ENCODE measurements at regions not wholly inside any gene's neighbourhood (a gene's known extent, or its start where the extent isn't known, plus 50 kb on each side); places are given as distances from the start of the nearest gene placed in this dataset.
"Not testable (repeated sequence)": the region's sequence is repeated elsewhere in the genome, so short reads cannot be mapped to it uniquely, and the experiment has no call there.

- H3K36me3 ChIP-seq (ENCODE audit: control insufficient read depth, insufficient read depth, low read length) = no peaks in the 10 kb centered on the region
Measured at GRCh38 chr1:220450927-220451326, 77.0 kb upstream of the MARK1 start.

GRCh38 chr1:220448217-220448616, 79.7 kb upstream of the MARK1 start:
- WGBS, 2 experiments = 92 to 93% methylated on average over 4 of the region's 4 CpGs
- H3K4me1 ChIP-seq (ENCODE audit: control insufficient read depth, insufficient read depth, low read length) = no peaks in the 10 kb centered on the region
- H3K27me3 ChIP-seq (ENCODE audit: control insufficient read depth, insufficient read depth, low read length, poor library complexity, severe bottlenecking) = no peaks in the 10 kb centered on the region
- H3K9me3 ChIP-seq (ENCODE audit: control insufficient read depth, low read length) = no peaks in the 10 kb centered on the region
- H3K36me3 ChIP-seq (ENCODE audit: control insufficient read depth, insufficient read depth, low read length) = no peaks in the 10 kb centered on the region
- no peak overlapping the region for H3K27ac ChIP-seq (ENCODE audit: insufficient read depth, low read depth, low read length, poor library complexity, severe bottlenecking)
- H3K4me3 ChIP-seq (ENCODE audit: insufficient read depth, low read depth, low read length) = no peak overlapping the region

More at GRCh38 chr1:220450927-220451326, 77.0 kb upstream of the MARK1 start:
- H3K9me3 ChIP-seq (ENCODE audit: control insufficient read depth, low read length) = no peaks in the 10 kb centered on the region
- WGBS, 2 experiments = 84 to 89% methylated on average over 2 of the region's 2 CpGs
- no peak overlapping the region for H3K27ac ChIP-seq (ENCODE audit: insufficient read depth, low read depth, low read length, poor library complexity, severe bottlenecking)
- H3K4me1 ChIP-seq (ENCODE audit: control insufficient read depth, insufficient read depth, low read length) = no peaks in the 10 kb centered on the region
- H3K4me3 ChIP-seq (ENCODE audit: insufficient read depth, low read depth, low read length) = no peak overlapping the region
- no peaks in the 10 kb centered on the region for H3K27me3 ChIP-seq (ENCODE audit: control insufficient read depth, insufficient read depth, low read length, poor library complexity, severe bottlenecking)

- not testable (repeated sequence) for H3K27ac ChIP-seq (ENCODE audit: insufficient read depth, low read depth, low read length, poor library complexity, severe bottlenecking); H3K9me3 ChIP-seq (ENCODE audit: control insufficient read depth, low read length); H3K36me3 ChIP-seq (ENCODE audit: control insufficient read depth, insufficient read depth, low read length); H3K4me1 ChIP-seq (ENCODE audit: control insufficient read depth, insufficient read depth, low read length); H3K27me3 ChIP-seq (ENCODE audit: control insufficient read depth, insufficient read depth, low read length, poor library complexity, severe bottlenecking); H3K4me3 ChIP-seq (ENCODE audit: insufficient read depth, low read depth, low read length)
- WGBS, 2 experiments = 90 to 94% methylated on average over 3 of the region's 3 CpGs
Measured at GRCh38 chr1:220444586-220444985, 83.3 kb upstream of the MARK1 start.

- Histone ChIP-seq H3K4me3 (ENCODE audit: insufficient read depth, low read depth, low read length) (no peak overlapping the region), H3K36me3 (ENCODE audit: control insufficient read depth, insufficient read depth, low read length) (no peaks in the 10 kb centered on the region), H3K27ac (ENCODE audit: insufficient read depth, low read depth, low read length, poor library complexity, severe bottlenecking) (no peak overlapping the region), H3K4me1 (ENCODE audit: control insufficient read depth, insufficient read depth, low read length) (no peaks in the 10 kb centered on the region), H3K27me3 (ENCODE audit: control insufficient read depth, insufficient read depth, low read length, poor library complexity, severe bottlenecking) (no peaks in the 10 kb centered on the region), H3K9me3 (ENCODE audit: control insufficient read depth, low read length) (no peaks in the 10 kb centered on the region)
- 86 to 91% methylated on average over 3 of the region's 3 CpGs for WGBS, 2 experiments
Measured at GRCh38 chr1:220441211-220441610, 86.7 kb upstream of the MARK1 start.

GRCh38 chr1:220438741-220439140, 89.2 kb upstream of the MARK1 start:
- no peaks in the 10 kb centered on the region for H3K4me1 ChIP-seq (ENCODE audit: control insufficient read depth, insufficient read depth, low read length)
- WGBS, 2 experiments = 93 to 95% methylated on average over 2 of the region's 2 CpGs
- H3K27me3 ChIP-seq (ENCODE audit: control insufficient read depth, insufficient read depth, low read length, poor library complexity, severe bottlenecking) = no peaks in the 10 kb centered on the region
- no peak overlapping the region for H3K4me3 ChIP-seq (ENCODE audit: insufficient read depth, low read depth, low read length)
- no peaks in the 10 kb centered on the region for H3K36me3 ChIP-seq (ENCODE audit: control insufficient read depth, insufficient read depth, low read length)
- H3K9me3 ChIP-seq (ENCODE audit: control insufficient read depth, low read length) = no peaks in the 10 kb centered on the region
- no peak overlapping the region for H3K27ac ChIP-seq (ENCODE audit: insufficient read depth, low read depth, low read length, poor library complexity, severe bottlenecking)

- H3K27me3 ChIP-seq (ENCODE audit: control insufficient read depth, insufficient read depth, low read length, poor library complexity, severe bottlenecking) = no peaks in the 10 kb centered on the region
- no peak overlapping the region for H3K27ac ChIP-seq (ENCODE audit: insufficient read depth, low read depth, low read length, poor library complexity, severe bottlenecking)
- no peaks in the 10 kb centered on the region for H3K36me3 ChIP-seq (ENCODE audit: control insufficient read depth, insufficient read depth, low read length)
- no peak overlapping the region for H3K4me3 ChIP-seq (ENCODE audit: insufficient read depth, low read depth, low read length)
- WGBS, 2 experiments = 93 to 94% methylated on average over 1 of the region's 1 CpG
- H3K4me1 ChIP-seq (ENCODE audit: control insufficient read depth, insufficient read depth, low read length) = no peaks in the 10 kb centered on the region
- no peaks in the 10 kb centered on the region for H3K9me3 ChIP-seq (ENCODE audit: control insufficient read depth, low read length)
Measured at GRCh38 chr1:220432408-220432807, 95.5 kb upstream of the MARK1 start.

GRCh38 chr1:220431554-220432239, 96.2 kb upstream of the MARK1 start:
- WGBS, 2 experiments = 92 to 95% methylated on average over 7 of the region's 7 CpGs
- Histone ChIP-seq H3K4me1 (ENCODE audit: control insufficient read depth, insufficient read depth, low read length) (no peaks in the 10 kb centered on the region), H3K9me3 (ENCODE audit: control insufficient read depth, low read length) (no peaks in the 10 kb centered on the region), H3K4me3 (ENCODE audit: insufficient read depth, low read depth, low read length) (no peak overlapping the region), H3K27ac (ENCODE audit: insufficient read depth, low read depth, low read length, poor library complexity, severe bottlenecking) (no peak overlapping the region), H3K36me3 (ENCODE audit: control insufficient read depth, insufficient read depth, low read length) (no peaks in the 10 kb centered on the region), H3K27me3 (ENCODE audit: control insufficient read depth, insufficient read depth, low read length, poor library complexity, severe bottlenecking) (no peaks in the 10 kb centered on the region)

- Histone ChIP-seq H3K9me3 (ENCODE audit: control insufficient read depth, low read length) (no peaks in the 10 kb centered on the region), H3K4me1 (ENCODE audit: control insufficient read depth, insufficient read depth, low read length) (no peaks in the 10 kb centered on the region), H3K36me3 (ENCODE audit: control insufficient read depth, insufficient read depth, low read length) (no peaks in the 10 kb centered on the region), H3K27me3 (ENCODE audit: control insufficient read depth, insufficient read depth, low read length, poor library complexity, severe bottlenecking) (no peaks in the 10 kb centered on the region), H3K27ac (ENCODE audit: insufficient read depth, low read depth, low read length, poor library complexity, severe bottlenecking) (no peak overlapping the region), H3K4me3 (ENCODE audit: insufficient read depth, low read depth, low read length) (no peak overlapping the region)
- WGBS, 2 experiments = 44 to 46% methylated on average over 2 of the region's 2 CpGs
Measured at GRCh38 chr1:220430586-220430985, 97.3 kb upstream of the MARK1 start.

GRCh38 chr1:220430059-220430458, 97.9 kb upstream of the MARK1 start:
- Histone ChIP-seq H3K4me3 (ENCODE audit: insufficient read depth, low read depth, low read length) (no peak overlapping the region), H3K27ac (ENCODE audit: insufficient read depth, low read depth, low read length, poor library complexity, severe bottlenecking) (no peak overlapping the region), H3K9me3 (ENCODE audit: control insufficient read depth, low read length) (no peaks in the 10 kb centered on the region), H3K36me3 (ENCODE audit: control insufficient read depth, insufficient read depth, low read length) (no peaks in the 10 kb centered on the region), H3K27me3 (ENCODE audit: control insufficient read depth, insufficient read depth, low read length, poor library complexity, severe bottlenecking) (no peaks in the 10 kb centered on the region), H3K4me1 (ENCODE audit: control insufficient read depth, insufficient read depth, low read length) (no peaks in the 10 kb centered on the region)

GRCh38 chr1:220426989-220427388, 100.9 kb upstream of the MARK1 start:
- Histone ChIP-seq H3K27me3 (ENCODE audit: control insufficient read depth, insufficient read depth, low read length, poor library complexity, severe bottlenecking) (no peaks in the 10 kb centered on the region), H3K36me3 (ENCODE audit: control insufficient read depth, insufficient read depth, low read length) (no peaks in the 10 kb centered on the region), H3K4me3 (ENCODE audit: insufficient read depth, low read depth, low read length) (no peak overlapping the region), H3K27ac (ENCODE audit: insufficient read depth, low read depth, low read length, poor library complexity, severe bottlenecking) (no peak overlapping the region), H3K4me1 (ENCODE audit: control insufficient read depth, insufficient read depth, low read length) (no peaks in the 10 kb centered on the region), H3K9me3 (ENCODE audit: control insufficient read depth, low read length) (no peaks in the 10 kb centered on the region)
- 95 to 99% methylated on average over 2 of the region's 2 CpGs for WGBS, 2 experiments

- WGBS, 2 experiments = 97 to 98% methylated on average over 1 of the region's 1 CpG
- H3K27me3 ChIP-seq (ENCODE audit: control insufficient read depth, insufficient read depth, low read length, poor library complexity, severe bottlenecking) = no peaks in the 10 kb centered on the region
Measured at GRCh38 chr1:220425852-220426251, 102.1 kb upstream of the MARK1 start.

More at GRCh38 chr1:220425852-220426251, 102.1 kb upstream of the MARK1 start:
- H3K9me3 ChIP-seq (ENCODE audit: control insufficient read depth, low read length) = no peaks in the 10 kb centered on the region
- no peak overlapping the region for H3K4me3 ChIP-seq (ENCODE audit: insufficient read depth, low read depth, low read length)
- H3K27ac ChIP-seq (ENCODE audit: insufficient read depth, low read depth, low read length, poor library complexity, severe bottlenecking) = no peak overlapping the region
- H3K4me1 ChIP-seq (ENCODE audit: control insufficient read depth, insufficient read depth, low read length) = no peaks in the 10 kb centered on the region
- H3K36me3 ChIP-seq (ENCODE audit: control insufficient read depth, insufficient read depth, low read length) = no peaks in the 10 kb centered on the region

All from ectodermal cell (in vitro differentiated cells).